ENCODE measurements at regions not wholly inside any gene's neighbourhood (a gene's known extent, or its start where the extent isn't known, plus 50 kb on each side); places are given as distances from the start of the nearest gene placed in this dataset.

DNA sequence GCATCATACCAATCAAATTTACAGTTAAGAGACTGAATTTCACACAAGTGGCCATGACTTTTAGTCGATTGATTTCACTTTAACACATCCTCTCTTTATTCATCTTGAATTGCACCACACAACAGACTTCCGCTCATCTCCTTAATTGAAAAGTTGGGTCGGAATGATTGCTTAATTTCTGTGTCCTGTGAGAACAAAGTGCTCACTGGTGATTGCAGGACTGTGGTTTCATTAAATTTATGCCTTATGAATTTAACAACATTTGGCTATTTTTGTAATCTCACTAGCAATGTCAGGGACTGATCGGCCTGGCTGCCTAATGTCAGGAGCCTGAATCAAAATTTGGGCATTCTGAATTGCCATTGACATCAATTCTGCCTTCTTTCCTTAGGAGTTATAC lies 1447.3 kb upstream of the ACO1 start:
- TF ChIP-seq, protein P1, sequence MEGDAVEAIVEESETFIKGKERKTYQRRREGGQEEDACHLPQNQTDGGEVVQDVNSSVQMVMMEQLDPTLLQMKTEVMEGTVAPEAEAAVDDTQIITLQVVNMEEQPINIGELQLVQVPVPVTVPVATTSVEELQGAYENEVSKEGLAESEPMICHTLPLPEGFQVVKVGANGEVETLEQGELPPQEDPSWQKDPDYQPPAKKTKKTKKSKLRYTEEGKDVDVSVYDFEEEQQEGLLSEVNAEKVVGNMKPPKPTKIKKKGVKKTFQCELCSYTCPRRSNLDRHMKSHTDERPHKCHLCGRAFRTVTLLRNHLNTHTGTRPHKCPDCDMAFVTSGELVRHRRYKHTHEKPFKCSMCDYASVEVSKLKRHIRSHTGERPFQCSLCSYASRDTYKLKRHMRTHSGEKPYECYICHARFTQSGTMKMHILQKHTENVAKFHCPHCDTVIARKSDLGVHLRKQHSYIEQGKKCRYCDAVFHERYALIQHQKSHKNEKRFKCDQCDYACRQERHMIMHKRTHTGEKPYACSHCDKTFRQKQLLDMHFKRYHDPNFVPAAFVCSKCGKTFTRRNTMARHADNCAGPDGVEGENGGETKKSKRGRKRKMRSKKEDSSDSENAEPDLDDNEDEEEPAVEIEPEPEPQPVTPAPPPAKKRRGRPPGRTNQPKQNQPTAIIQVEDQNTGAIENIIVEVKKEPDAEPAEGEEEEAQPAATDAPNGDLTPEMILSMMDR (IDR thresholded peaks at IDR 0.05), result no peak
- no peak for TF ChIP-seq POLR2A (IDR thresholded peaks at IDR 0.05)

Measured in thyroid gland (tissue), 4 donors.